ENCODE measurements at regions not wholly inside any gene's neighbourhood (a gene's known extent, or its start where the extent isn't known, plus 50 kb on each side); places are given as distances from the start of the nearest gene placed in this dataset.

GRCh38 chr11:121898903-121899302 lies 217.1 kb downstream of the BLID start:
- TF ChIP-seq POLR2A (IDR thresholded peaks at IDR 0.05) (no peak), POLR2AphosphoS5 (IDR thresholded peaks at IDR 0.05) (no peak)
- TF ChIP-seq, protein P1, sequence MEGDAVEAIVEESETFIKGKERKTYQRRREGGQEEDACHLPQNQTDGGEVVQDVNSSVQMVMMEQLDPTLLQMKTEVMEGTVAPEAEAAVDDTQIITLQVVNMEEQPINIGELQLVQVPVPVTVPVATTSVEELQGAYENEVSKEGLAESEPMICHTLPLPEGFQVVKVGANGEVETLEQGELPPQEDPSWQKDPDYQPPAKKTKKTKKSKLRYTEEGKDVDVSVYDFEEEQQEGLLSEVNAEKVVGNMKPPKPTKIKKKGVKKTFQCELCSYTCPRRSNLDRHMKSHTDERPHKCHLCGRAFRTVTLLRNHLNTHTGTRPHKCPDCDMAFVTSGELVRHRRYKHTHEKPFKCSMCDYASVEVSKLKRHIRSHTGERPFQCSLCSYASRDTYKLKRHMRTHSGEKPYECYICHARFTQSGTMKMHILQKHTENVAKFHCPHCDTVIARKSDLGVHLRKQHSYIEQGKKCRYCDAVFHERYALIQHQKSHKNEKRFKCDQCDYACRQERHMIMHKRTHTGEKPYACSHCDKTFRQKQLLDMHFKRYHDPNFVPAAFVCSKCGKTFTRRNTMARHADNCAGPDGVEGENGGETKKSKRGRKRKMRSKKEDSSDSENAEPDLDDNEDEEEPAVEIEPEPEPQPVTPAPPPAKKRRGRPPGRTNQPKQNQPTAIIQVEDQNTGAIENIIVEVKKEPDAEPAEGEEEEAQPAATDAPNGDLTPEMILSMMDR (IDR thresholded peaks at IDR 0.05) = no peak

All from transverse colon (tissue), 4 donors.